ENCODE measurements at regions not wholly inside any gene's neighbourhood (a gene's known extent, or its start where the extent isn't known, plus 50 kb on each side); places are given as distances from the start of the nearest gene placed in this dataset.

DNA sequence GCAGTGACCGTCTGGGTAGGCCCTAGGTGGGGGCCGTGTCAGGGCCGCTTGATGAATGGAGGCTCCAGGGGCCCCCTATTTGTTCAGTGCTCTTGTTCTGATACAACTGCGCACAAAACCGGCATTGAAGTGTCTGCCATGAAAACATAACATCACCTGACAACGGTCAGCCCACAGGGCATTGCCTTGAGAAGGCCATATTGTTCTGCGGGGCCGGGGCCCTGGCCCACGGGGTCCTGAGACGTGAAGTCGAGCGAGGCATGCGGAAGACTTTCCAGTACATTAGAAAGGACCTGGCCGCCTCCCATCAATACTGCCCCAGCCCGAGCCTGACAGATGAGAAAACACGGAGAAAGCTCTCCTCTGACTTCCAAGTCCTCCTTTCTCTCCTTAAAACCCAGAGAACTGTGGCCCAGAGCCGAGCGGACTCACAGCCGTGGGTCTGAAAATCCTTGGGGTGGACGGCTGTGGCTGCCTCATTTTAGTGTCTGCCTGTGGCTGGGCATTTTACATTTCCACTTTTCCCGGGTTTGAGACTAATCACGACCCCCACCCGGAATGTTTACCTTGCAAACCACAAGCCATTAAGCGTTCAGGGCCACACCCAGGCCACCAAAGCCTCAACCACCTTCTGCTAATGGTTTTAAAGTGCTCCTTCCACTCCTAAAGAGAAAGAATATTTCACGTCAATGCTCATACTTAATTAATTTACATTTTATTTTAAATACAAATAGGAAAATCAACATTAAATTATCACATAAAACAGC, 391.0 kb upstream of the IRX2 start:
- no peak overlapping the region for H3K9ac ChIP-seq (ENCODE audit: low read length)
- 89% methylated on average over 23 of the region's 25 CpGs for WGBS (ENCODE audit: insufficient coverage)

More for the DNA sequence above, 391.0 kb upstream of the IRX2 start:
- intact Hi-C loops (cut with micrococcal nuclease), result no loop called here
- Histone ChIP-seq H3K27ac (ENCODE audit: low read length in 2 of 2) (no peak overlapping the region), H3K27me3 (replicated peaks in 1 of 4; ENCODE audit: control extremely low read depth in 1 of 4, control insufficient read depth in 3 of 4, insufficient read depth in 4 of 4, low read length in 3 of 4) (no peaks in the 10 kb centered on the region), H2AFZ (ENCODE audit: insufficient read depth, low read depth, low read length, poor library complexity, severe bottlenecking) (no peak overlapping the region), H4K20me1 (ENCODE audit: control insufficient read depth, insufficient read depth, low read length, poor library complexity, severe bottlenecking) (no peaks in the 10 kb centered on the region), H3K4me3 (ENCODE audit: control extremely low read depth in 1 of 5, extremely low read depth in 1 of 5, insufficient read depth in 1 of 5, low read depth in 2 of 5, low read length in 4 of 5) (no peak overlapping the region), H3K4me2 (replicated peaks; ENCODE audit: low read depth, low read length, poor library complexity, severe bottlenecking) (no peak overlapping the region), H3K9me3 (ENCODE audit: control extremely low read depth in 1 of 3, control insufficient read depth in 2 of 3, insufficient read depth in 1 of 3, low read length in 2 of 3) (peaks cover 0 to 18% (median 0%) of the 10 kb centered on the region in 3 donors), H3K79me2 (ENCODE audit: control insufficient read depth, insufficient read depth, low read length) (no peaks in the 10 kb centered on the region), H3K36me3 (replicated peaks in 1 of 2; ENCODE audit: control extremely low read depth in 1 of 2, control insufficient read depth in 1 of 2, extremely low read depth in 1 of 2, insufficient read depth in 2 of 2, low read length in 1 of 2) (no peaks in the 10 kb centered on the region), H3K4me1 (ENCODE audit: control insufficient read depth in 2 of 2, insufficient read depth in 2 of 2, low read length in 2 of 2) (no peaks in the 10 kb centered on the region)
- no peak for DNase-seq
- no peak for ATAC-seq (ENCODE audit: low read depth)
- no peaks in the 10 kb centered on the region for H3K27me3 Mint-ChIP-seq
- CTCF ChIA-PET, result no interaction called here
- no peaks in the 10 kb centered on the region for H3K4me1 Mint-ChIP-seq
- H3K9me3 Mint-ChIP-seq (ENCODE audit: insufficient read depth), result no peaks in the 10 kb centered on the region
- POLR2A ChIA-PET, result no interaction called here
- TF ChIP-seq EZH2 (IDR thresholded peaks at IDR 0.05; ENCODE audit: borderline replicate concordance, insufficient read depth, low read depth, low read length, poor library complexity, severe bottlenecking), result no peak
- no peak for TF ChIP-seq CTCF (IDR thresholded peaks at IDR 0.05)
- no peak overlapping the region for H3K4me3 Mint-ChIP-seq
- H3K27ac Mint-ChIP-seq, result no peak overlapping the region
